Brain microvascular endothelial cell (primary cell): ENCODE measurements at regions not wholly inside any gene's neighbourhood (a gene's known extent, or its start where the extent isn't known, plus 50 kb on each side); places are given as distances from the start of the nearest gene placed in this dataset.

Source experiments
- DNase-seq: peaks from one replicate; pipeline ENCODE4 v3.0.0-alpha.2; 2020
- H3K27ac ChIP-seq: fragments of 250-450 bp; sonication (Bioruptor Pico); 2 replicates; pipeline ENCODE4 v1.5.1; 2020; ENCODE audit warnings: mild to moderate bottlenecking, moderate library complexity
- H3K27me3 ChIP-seq: fragments of 250-450 bp; sonication (Bioruptor Pico); replicated peaks from 2 replicates; pipeline ENCODE4 v1.5.1; 2020; ENCODE audit warnings: mild to moderate bottlenecking
- H3K36me3 ChIP-seq: fragments of 250-450 bp; sonication (Bioruptor Pico); replicated peaks from 2 replicates; pipeline ENCODE4 v1.5.1; 2020; ENCODE audit warnings: mild to moderate bottlenecking
- H3K4me3 ChIP-seq: 2 replicates; pipeline ENCODE4 v1.5.1; 2011; ENCODE audit warnings: low read depth, mild to moderate bottlenecking, control low read depth, low read length, moderate library complexity
- in situ Hi-C: cut with HindIII; loops from 2 replicates; pipeline ENCODE4 v1.10.0; 2017; ENCODE audit warnings: low sequenced_read_pairs, low pct_ligation_motif_present
- TF ChIP-seq, protein P1 (sequence below): IDR thresholded peaks from 2 replicates; pipeline ENCODE4 v1.5.1; 2011; ENCODE audit warnings: low read depth, mild to moderate bottlenecking, moderate library complexity, low read length, control low read depth, inconsistent platforms; ENCODE audit errors: missing control alignments

DNA sequence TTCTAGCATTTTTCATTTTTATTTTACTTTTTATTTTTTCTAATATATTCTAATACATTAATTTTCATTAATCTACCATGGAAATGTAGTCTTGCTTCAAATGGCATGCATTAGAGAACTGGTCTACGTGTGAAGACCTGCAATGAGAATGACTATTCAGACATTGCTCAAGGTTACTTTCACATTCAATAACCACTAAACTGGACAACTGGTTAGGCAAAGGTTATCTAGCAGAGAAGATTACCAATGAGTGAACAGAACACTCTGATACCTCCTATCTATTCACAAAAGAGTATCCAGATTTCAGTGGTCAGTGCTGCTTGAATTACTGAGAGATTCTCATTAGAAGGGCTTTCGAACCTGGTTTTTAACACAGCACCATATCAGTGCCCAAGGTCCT is 58.9 kb upstream of the ARHGAP24 start:
- H3K27me3 ChIP-seq, result no peaks in the 10 kb centered on the region

DNA sequence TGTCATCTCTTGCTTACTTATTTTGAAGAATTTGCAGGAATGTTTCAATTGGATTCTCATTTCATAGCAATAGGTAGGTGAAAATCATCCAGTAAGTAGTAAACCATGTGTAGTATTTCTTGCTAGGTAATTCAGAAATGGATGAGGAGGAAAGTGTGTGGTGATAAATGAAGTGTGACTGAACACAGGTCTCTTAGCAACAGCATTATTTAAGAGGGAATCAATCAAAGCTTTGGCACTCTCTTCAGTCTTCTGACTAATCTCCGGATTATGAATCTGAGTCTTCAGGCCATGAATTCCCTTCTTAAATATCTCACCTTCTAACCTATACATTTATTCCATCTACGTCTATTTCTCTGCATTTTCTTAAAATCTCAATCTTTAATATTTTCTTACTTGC is 55.8 kb upstream of the ARHGAP24 start:
- no peak for DNase-seq
- no peak overlapping the region for H3K4me3 ChIP-seq
- H3K27ac ChIP-seq, result no peak overlapping the region
- TF ChIP-seq, protein P1, sequence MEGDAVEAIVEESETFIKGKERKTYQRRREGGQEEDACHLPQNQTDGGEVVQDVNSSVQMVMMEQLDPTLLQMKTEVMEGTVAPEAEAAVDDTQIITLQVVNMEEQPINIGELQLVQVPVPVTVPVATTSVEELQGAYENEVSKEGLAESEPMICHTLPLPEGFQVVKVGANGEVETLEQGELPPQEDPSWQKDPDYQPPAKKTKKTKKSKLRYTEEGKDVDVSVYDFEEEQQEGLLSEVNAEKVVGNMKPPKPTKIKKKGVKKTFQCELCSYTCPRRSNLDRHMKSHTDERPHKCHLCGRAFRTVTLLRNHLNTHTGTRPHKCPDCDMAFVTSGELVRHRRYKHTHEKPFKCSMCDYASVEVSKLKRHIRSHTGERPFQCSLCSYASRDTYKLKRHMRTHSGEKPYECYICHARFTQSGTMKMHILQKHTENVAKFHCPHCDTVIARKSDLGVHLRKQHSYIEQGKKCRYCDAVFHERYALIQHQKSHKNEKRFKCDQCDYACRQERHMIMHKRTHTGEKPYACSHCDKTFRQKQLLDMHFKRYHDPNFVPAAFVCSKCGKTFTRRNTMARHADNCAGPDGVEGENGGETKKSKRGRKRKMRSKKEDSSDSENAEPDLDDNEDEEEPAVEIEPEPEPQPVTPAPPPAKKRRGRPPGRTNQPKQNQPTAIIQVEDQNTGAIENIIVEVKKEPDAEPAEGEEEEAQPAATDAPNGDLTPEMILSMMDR, result no peak
- in situ Hi-C loops, result no loop called here
- no peaks in the 10 kb centered on the region for H3K36me3 ChIP-seq
- no peaks in the 10 kb centered on the region for H3K27me3 ChIP-seq

More for the DNA sequence above, 58.9 kb upstream of the ARHGAP24 start:
- Histone ChIP-seq H3K36me3 (no peaks in the 10 kb centered on the region), H3K27ac (no peak overlapping the region), H3K4me3 (no peak overlapping the region)
- DNase-seq, result no peak
- in situ Hi-C loops, result no loop called here
- TF ChIP-seq, protein P1, result no peak

DNA sequence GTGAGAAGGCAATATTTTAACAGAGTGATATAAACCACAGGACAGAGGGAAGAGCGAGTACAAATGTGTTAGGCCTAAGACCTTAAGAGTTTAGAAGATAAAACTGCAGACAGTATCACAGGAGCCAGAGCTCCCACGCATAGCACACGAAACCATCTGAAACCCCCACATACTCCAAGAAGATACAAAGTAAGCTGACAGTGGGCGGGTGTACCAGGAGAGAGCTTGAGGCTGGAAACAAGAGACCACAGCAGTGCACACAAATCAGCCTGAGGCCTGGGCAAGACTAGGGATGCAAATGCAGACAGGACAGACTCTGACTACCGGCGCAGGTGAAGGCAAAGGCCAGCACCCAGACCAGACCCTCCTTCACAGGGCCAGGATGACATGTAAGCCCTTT is 54.1 kb upstream of the ARHGAP24 start:
- no peak for DNase-seq
- no peaks in the 10 kb centered on the region for H3K27me3 ChIP-seq
- no peak overlapping the region for H3K4me3 ChIP-seq
- in situ Hi-C loops, result no loop called here
- no peak overlapping the region for H3K27ac ChIP-seq
- TF ChIP-seq, protein P1, result no peak
- no peaks in the 10 kb centered on the region for H3K36me3 ChIP-seq

DNA sequence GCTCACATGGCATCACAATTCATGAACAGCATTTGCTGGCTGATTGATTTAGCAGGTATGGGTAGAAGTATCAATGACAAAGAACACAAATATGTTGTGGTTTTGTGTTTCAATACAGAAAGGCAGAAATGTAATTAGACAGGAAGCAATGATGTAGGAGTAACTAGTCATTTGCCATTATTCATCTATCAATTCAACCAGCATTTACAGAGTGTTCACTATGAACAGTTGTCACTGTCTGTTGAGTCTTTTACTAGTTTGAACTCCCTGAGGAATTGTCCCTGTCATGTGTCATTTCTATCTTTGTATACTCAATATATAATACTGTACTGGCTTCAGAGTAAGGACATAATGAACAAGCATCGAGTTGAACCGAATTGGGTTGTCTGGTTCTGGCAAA is 51.5 kb upstream of the ARHGAP24 start:
- TF ChIP-seq, protein P1, result no peak
- H3K36me3 ChIP-seq, result no peaks in the 10 kb centered on the region
- no peak for DNase-seq
- in situ Hi-C loops, result no loop called here
- H3K4me3 ChIP-seq, result no peak overlapping the region
- no peak overlapping the region for H3K27ac ChIP-seq
- H3K27me3 ChIP-seq, result no peaks in the 10 kb centered on the region
